ENCODE measurements at regions not wholly inside any gene's neighbourhood (a gene's known extent, or its start where the extent isn't known, plus 50 kb on each side); places are given as distances from the start of the nearest gene placed in this dataset.
A peak's percentile ranks its signal among the peaks of the same experiment; 100 is the strongest.
"Not testable (repeated sequence)": the region's sequence is repeated elsewhere in the genome, so short reads cannot be mapped to it uniquely, and the experiment has no call there.

DNA sequence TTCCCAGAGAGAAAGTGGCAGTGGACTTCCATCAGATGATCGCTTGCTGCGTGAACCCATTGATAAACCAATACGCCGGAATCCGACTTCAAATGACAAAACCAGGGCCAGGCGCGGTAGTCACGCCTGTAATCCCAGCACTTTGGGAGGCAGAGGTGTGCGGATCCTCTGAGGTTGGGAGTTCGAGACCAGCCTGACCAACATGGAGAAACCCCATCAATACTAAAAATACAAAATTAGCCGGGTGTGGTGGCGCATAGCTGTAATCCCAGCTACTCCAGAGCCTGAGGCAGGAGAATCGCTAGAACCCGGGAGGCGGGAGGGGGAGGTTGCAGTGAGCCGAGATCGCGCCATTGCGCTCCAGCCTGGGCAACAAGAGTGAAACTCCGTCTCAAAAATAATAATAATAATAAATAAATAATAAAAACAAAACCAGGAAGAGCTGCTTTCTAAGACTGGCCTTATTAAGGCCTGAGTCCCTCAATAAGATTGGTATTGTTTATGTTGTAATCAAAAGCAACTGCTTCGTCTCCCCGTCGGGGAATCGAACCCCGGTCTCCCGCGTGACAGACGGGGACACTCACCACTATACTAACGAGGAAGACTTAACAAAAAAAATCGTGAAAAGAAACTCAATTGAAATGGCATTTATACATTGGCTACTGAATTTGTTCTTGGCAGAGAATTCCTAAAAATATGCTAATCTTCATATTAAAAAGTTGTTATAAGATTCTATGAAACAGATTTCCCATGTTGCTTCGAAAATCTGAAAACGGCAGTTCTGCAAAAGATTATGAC lies 110.2 kb upstream of the ZNF184 start:
- peak; percentile 49 for DNase-seq (ENCODE audit: low spot score)

DNA sequence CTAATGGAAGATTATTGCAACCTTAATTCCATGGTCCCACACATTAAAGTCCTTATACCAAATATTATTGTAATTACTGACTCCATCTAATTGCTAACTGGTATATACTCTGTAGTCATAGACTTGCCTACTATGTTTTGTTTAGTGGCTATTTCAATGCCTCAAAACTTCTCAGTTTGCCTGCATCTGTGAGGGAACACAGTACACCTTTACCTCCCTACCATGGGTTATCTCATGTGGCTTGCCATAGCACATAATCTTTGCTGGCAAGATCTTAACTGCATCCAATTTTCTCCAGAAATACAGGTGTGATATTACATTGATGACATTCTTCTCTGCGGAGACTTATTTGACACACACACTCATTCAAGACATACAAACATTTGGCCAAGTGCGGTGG lies 107.1 kb upstream of the ZNF184 start:
- DNase-seq (ENCODE audit: low spot score) = no peak

- DNase-seq (ENCODE audit: low spot score) = no peak
Observed at GRCh38 chr6:27577922-27578321, 105.0 kb upstream of the ZNF184 start.

- no peak for DNase-seq (ENCODE audit: low spot score)
Observed at GRCh38 chr6:27575594-27576361, 102.9 kb upstream of the ZNF184 start.

DNA sequence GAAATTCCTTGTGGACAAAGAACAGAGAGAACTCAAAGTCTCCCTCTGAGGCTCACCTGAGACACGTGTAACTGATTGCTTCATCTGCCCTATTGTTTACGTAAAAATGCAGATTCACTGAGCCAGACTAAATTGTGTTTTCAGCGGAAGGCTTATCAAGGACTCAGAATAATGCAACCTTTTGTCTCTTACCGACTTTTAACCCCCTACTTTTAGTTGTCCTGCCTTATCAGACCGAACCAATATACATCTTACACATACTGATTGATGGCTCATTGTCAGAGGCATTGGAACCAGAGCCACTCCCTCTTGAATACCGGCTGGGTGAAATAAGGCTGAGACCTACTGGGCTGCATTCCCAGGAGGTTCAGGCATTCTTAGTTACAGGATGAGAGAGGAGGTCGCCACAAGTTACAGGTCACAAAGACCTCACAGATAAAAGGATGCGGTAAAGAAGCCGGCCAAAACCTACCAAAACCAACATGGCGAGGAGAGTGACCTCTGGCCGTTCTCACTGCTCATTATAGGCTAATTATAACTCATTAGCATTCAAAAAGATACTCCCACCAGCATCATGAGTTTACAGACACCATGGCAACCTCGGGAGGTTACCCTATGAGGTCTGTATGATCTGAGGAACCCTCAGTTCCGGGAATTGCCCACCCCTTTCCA lies 95.5 kb upstream of the ZNF184 start:
- no peak for DNase-seq (ENCODE audit: low spot score)

GRCh38 chr6:27565839-27566779 lies 93.2 kb upstream of the ZNF184 start:
- no peak for DNase-seq (ENCODE audit: low spot score)

GRCh38 chr6:27562027-27562410 lies 89.1 kb upstream of the ZNF184 start:
- no peak for DNase-seq (ENCODE audit: low spot score)

DNA sequence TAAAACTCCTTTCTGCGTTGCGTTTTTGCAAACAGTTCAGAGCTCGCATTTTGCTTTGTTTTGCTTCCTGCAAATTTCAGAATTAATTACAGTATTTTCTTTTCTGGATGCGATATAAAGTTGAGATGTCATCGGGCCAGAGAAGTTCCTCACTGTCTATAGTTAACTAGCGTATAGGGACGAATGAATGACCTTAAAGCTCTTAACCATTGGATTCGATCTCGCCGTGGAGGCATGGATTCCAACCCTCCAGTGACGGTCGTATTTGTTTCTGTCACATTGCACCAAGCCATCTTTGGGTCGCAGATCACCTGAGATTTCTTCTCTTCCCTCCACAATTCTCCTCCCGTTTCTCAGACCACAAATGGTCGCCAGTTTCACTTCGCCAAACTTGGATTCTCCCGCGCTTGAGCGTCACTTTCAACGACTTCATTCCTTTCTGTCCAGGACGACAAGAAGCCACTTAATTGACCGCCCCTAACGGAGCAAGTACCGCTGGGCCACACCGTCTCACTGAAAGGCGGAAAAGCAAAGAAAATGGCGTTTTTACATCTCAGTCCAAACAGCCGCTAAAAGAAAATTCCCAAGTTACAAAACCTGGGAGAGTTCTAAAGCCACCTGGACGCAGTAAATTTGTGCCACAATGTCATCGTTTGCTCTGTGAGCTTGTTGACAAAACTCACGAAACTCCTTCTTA lies 85.3 kb upstream of the ZNF184 start:
- no peak for DNase-seq (ENCODE audit: low spot score)

GRCh38 chr6:27556406-27556805 lies 83.5 kb upstream of the ZNF184 start:
- no peak for DNase-seq (ENCODE audit: low spot score)

DNA sequence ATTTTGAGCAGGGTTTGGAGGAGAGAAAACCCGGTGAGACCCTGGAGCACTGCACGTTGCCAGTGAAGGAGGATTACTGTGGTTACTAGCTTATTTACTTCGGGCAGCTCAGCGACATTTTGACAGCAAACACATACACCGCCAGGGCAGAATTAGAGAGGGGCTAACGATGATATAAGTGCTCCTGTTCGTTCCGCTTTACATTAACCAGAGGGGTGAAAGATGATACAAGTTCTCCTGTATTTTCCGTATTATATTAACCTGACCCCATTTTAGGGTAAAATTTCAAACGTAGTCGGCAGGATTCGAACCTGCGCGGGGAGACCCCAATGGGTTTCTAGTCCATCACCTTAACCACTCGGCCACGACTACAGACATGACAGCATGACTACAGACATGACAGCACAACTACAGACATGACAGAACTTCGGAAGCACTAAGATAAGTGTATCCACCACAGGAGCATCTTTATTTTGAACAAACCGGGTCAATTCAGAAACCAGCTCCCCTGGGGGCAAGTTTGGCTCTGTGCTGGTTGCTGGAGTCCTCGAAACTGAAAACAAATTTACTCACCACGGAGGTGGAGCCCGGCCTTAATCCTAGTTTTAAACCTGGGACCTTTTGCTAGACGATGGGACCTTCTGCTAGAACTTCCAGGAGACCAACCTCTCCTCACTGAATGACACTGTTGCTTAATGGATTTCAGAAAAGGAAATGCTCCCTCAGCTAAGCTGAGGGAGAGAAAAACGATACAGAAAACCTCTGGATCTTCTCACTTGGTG lies 80.4 kb upstream of the ZNF184 start:
- no peak for DNase-seq (ENCODE audit: low spot score)

GRCh38 chr6:27551607-27552006 lies 78.7 kb upstream of the ZNF184 start:
- DNase-seq (ENCODE audit: low spot score) = no peak

- DNase-seq (ENCODE audit: low spot score) = no peak
Observed at GRCh38 chr6:27550692-27551091, 77.8 kb upstream of the ZNF184 start.

GRCh38 chr6:27549241-27549598 lies 76.3 kb upstream of the ZNF184 start:
- not testable (repeated sequence) for DNase-seq (ENCODE audit: low spot score)

GRCh38 chr6:27547157-27548075 lies 74.5 kb upstream of the ZNF184 start:
- no peak for DNase-seq (ENCODE audit: low spot score)

DNA sequence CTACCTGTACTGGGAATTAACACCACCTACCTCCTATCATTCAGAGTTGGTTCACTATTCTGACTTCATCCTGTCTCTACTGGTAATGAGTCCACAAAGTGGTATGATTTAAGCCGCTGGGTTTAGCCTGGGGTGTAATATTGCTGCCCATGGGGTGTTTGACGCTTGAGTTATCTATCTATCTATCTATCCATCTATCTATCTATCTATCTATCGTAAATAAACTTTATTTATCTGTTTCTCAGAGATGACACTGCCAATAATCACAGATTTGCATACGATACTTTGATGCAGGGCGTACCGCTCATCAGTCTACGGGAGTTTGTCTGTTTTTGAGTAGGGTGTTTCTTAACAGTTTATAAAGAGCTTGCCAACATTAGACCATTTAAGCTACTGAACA lies 73.6 kb upstream of the ZNF184 start:
- DNase-seq (ENCODE audit: low spot score) = no peak

DNA sequence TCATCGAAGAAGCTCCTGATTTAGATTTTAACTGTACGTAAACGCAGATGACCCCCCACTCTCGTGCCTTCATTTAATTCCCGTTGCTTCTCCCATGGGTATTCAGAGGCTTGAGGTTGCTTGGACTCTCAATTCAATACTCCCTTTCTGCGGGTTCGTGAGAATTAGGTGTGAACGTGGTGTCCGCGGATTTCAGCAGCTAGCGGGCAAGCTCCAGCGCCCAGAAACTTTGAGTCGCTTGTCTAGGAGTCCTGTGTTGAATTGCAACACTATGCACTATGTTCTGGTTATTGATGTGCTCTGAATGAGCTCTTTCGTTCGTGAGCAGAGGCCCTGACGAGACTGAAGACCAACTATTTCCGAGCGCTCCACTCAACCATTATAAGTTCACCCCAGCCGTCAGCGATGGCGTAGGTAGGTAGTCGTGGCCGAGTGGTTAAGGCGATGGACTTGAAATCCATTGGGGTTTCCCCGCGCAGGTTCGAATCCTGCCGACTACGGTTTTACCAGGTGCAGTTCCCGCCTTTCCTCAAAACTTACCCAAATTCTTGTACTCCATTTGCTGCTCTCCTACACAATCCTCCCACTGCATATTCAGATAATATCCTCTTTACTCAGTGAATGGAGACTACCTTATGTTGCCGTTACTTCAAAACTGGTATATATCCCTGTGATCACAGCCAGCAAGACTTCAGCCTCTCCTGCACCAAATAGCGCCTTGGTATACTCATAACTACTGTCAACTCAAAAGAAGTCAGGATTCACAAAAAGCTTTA lies 72.6 kb upstream of the ZNF184 start:
- DNase-seq (ENCODE audit: low spot score) = peak; percentile 46

- no peak for DNase-seq (ENCODE audit: low spot score)
Observed at GRCh38 chr6:27544612-27545260, 71.8 kb upstream of the ZNF184 start.

DNA sequence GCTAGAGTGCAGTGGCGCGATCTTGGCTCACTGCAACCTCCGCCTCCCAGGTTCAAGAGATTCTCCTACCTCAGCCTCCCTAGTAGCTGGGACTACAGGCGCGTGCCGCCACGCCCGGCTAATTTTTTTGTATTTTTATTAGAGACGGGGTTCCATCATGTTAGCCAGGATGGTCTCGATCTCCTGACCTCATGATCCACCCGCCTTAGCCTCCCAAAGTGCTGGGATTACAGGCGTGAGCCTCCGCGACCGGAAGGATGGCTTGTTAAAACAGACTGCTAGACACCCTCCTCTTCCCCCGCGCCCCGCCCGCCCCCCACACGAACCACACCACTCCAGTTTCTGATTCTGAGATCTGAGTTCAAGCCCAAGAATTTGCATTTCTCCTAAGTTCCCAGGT lies 71.2 kb upstream of the ZNF184 start:
- not testable (repeated sequence) for DNase-seq (ENCODE audit: low spot score)

Measured in iPS-NIHi11 (cell line).